B cell (primary cell): ENCODE measurements at regions not wholly inside any gene's neighbourhood (a gene's known extent, or its start where the extent isn't known, plus 50 kb on each side); places are given as distances from the start of the nearest gene placed in this dataset.

Source experiments
- ATAC-seq: fragments of 200-7000 bp; cut with Tn5 transposase; one replicate; pipeline ENCODE4 v1.10.0; 2021; ENCODE audit warnings: low read depth, mild to moderate bottlenecking, moderate number of reproducible peaks, moderate library complexity
- CTCF ChIA-PET: fragments of 350-600 bp; sonication (Branson Sonifier 250); formaldehyde crosslinking; loops from one replicate; lab custom pipeline; 2021; ENCODE audit warnings: antibody characterized with exemption, inconsistent platforms; lab: Charles Lee
- POLR2A ChIA-PET: fragments of 350-600 bp; sonication (Branson Sonifier 250); formaldehyde crosslinking; loops from one replicate; lab custom pipeline; 2021; ENCODE audit warnings: antibody characterized with exemption; lab: Charles Lee
- DNase-seq: peaks from one replicate; pipeline ENCODE4 v3.0.0; 2013
- H2AFZ ChIP-seq: 2 replicates; pipeline ENCODE4 v1.6.1; 2012; ENCODE audit warnings: mild to moderate bottlenecking, low read depth, low read length; ENCODE audit not compliant: insufficient read depth, poor library complexity, severe bottlenecking
- H3K27ac ChIP-seq, 2 donors: 1 replicate in 1 of 2; 2 replicates in 1 of 2; pipeline ENCODE4 v1.5.1; 2012 to 2013; ENCODE audit warnings: low read length in 2 of 2, mild to moderate bottlenecking in 2 of 2, moderate library complexity in 1 of 2
- H3K27me3 ChIP-seq, 4 experiments: fragments of 200-600 bp in 1 of 4; sonication (generic) in 1 of 4; replicated peaks in 1 of 4; 1 replicate in 2 of 4; 2 replicates in 2 of 4; pipeline versions ENCODE4 v1.6.1 to v1.7.0; 2013 to 2016; ENCODE audit warnings: low read length in 3 of 4, mild to moderate bottlenecking in 2 of 4, mixed read lengths in 1 of 4, moderate library complexity in 1 of 4; ENCODE audit not compliant: insufficient read depth in 4 of 4, control insufficient read depth in 3 of 4; ENCODE audit errors: control extremely low read depth in 1 of 4
- H3K36me3 ChIP-seq, 2 experiments: replicated peaks in 1 of 2; 1 replicate in 1 of 2; 2 replicates in 1 of 2; pipeline versions ENCODE4 v1.6.1 to v1.7.1; 2013; ENCODE audit warnings: low read length in 1 of 2; ENCODE audit not compliant: insufficient read depth in 2 of 2, control insufficient read depth in 1 of 2; ENCODE audit errors: control extremely low read depth in 1 of 2, extremely low read depth in 1 of 2
- H3K4me1 ChIP-seq, 2 donors: fragments of 200-600 bp in 1 of 2; sonication (generic) in 1 of 2; 1 replicate in 1 of 2; 2 replicates in 1 of 2; pipeline versions ENCODE4 v1.5.1 to v1.6.1; 2013 to 2017; ENCODE audit warnings: low read length in 2 of 2; ENCODE audit not compliant: control insufficient read depth in 2 of 2, insufficient read depth in 2 of 2
- H3K4me2 ChIP-seq: replicated peaks from 2 replicates; pipeline ENCODE3; 2012; ENCODE audit warnings: mild to moderate bottlenecking, low read depth, low read length; ENCODE audit not compliant: poor library complexity, severe bottlenecking
- H3K4me3 ChIP-seq, 5 experiments: fragments of 200-600 bp in 1 of 5; sonication (generic) in 1 of 5; 1 replicate in 3 of 5; 2 replicates in 2 of 5; pipeline versions ENCODE4 v1.5.1 to v1.7.0; 2011 to 2016; ENCODE audit warnings: low read length in 4 of 5, mild to moderate bottlenecking in 4 of 5, low read depth in 2 of 5, control low read depth in 1 of 5, moderate library complexity in 1 of 5; ENCODE audit not compliant: insufficient read depth in 1 of 5; ENCODE audit errors: control extremely low read depth in 1 of 5, extremely low read depth in 1 of 5
- H3K79me2 ChIP-seq: fragments of 200-600 bp; sonication (generic); one replicate; pipeline ENCODE4 v1.6.0; 2016; ENCODE audit warnings: low read length; ENCODE audit not compliant: control insufficient read depth, insufficient read depth
- H3K9ac ChIP-seq: fragments of 200-600 bp; sonication (generic); 2 replicates; pipeline ENCODE4 v1.6.1; 2017; ENCODE audit warnings: mild to moderate bottlenecking, low read length, moderate library complexity
- H3K9me3 ChIP-seq, 3 donors: one replicate each; pipeline versions ENCODE4 v1.6.1 to v1.7.1; 2013; ENCODE audit warnings: low read length in 2 of 3; ENCODE audit not compliant: control insufficient read depth in 2 of 3, insufficient read depth in 1 of 3; ENCODE audit errors: control extremely low read depth in 1 of 3
- H4K20me1 ChIP-seq: 2 replicates; pipeline ENCODE4 v1.6.0; 2012; ENCODE audit warnings: mild to moderate bottlenecking, low read length; ENCODE audit not compliant: insufficient read depth, control insufficient read depth, poor library complexity, severe bottlenecking
- H3K27ac Mint-ChIP-seq: one replicate; pipeline ENCODE4 v1.8.0; 2021; ENCODE audit warnings: mixed read lengths
- H3K27me3 Mint-ChIP-seq: one replicate; pipeline ENCODE4 v1.8.0; 2021; ENCODE audit warnings: mixed read lengths
- H3K4me1 Mint-ChIP-seq: one replicate; pipeline ENCODE4 v1.8.0; 2021; ENCODE audit warnings: mixed read lengths
- H3K4me3 Mint-ChIP-seq: one replicate; pipeline ENCODE4 v1.8.0; 2021; ENCODE audit warnings: mixed read lengths
- H3K9me3 Mint-ChIP-seq: one replicate; pipeline ENCODE4 v1.8.0; 2022; ENCODE audit warnings: mixed read lengths; ENCODE audit not compliant: insufficient read depth
- CTCF ChIP-seq: fragments of 200-600 bp; IDR thresholded peaks from one replicate; pipeline ENCODE4 v1.8.0; 2022; ENCODE audit warnings: antibody characterized with exemption, mild to moderate bottlenecking
- EZH2 ChIP-seq: IDR thresholded peaks from 2 replicates; pipeline ENCODE4 v1.6.1; 2012; ENCODE audit warnings: borderline replicate concordance, low read depth, mild to moderate bottlenecking, moderate library complexity, low read length; ENCODE audit not compliant: insufficient read depth, poor library complexity, severe bottlenecking
- WGBS: methylation state at CpG from one replicate; pipeline ENCODE4 v1.1.5; 2013; ENCODE audit warnings: missing lambda C conversion rate; ENCODE audit not compliant: insufficient coverage; 5-methylcytosine and 5-hydroxymethylcytosine counted together
- intact Hi-C: fragments of 100-400 bp; cut with micrococcal nuclease; formaldehyde crosslinking; loops from one replicate; pipeline ENCODE4 v1.10.0; 2022

GRCh38 chr14:36055681-36056225 is 120.8 kb downstream of the PTCSC3 start:
- Mint-ChIP-seq H3K27me3 (peaks cover 3% of the 10 kb centered on the region), H3K4me1 (no peaks in the 10 kb centered on the region), H3K9me3 (no peaks in the 10 kb centered on the region), H3K4me3 (no peak overlapping the region), H3K27ac (no peak overlapping the region)
- CTCF ChIA-PET, result no interaction called here
- no peaks in the 10 kb centered on the region for H3K4me1 ChIP-seq
- H3K36me3 ChIP-seq, result no peaks in the 10 kb centered on the region
- H3K27ac ChIP-seq, result no peak overlapping the region
- TF ChIP-seq CTCF (no peak), EZH2 (no peak)
- no peaks in the 10 kb centered on the region for H3K9me3 ChIP-seq
- H3K79me2 ChIP-seq, result no peaks in the 10 kb centered on the region
- no peak overlapping the region for H3K4me3 ChIP-seq
- ATAC-seq, result no peak
- DNase-seq, result no peak
- intact Hi-C loops, result no loop called here
- H3K4me2 ChIP-seq, result no peak overlapping the region
- POLR2A ChIA-PET, result no interaction called here
- H2AFZ ChIP-seq, result no peak overlapping the region
- no peaks in the 10 kb centered on the region for H4K20me1 ChIP-seq
- H3K9ac ChIP-seq, result no peak overlapping the region
- peaks cover 0 to 3% (median 0%) of the 10 kb centered on the region in 4 experiments for H3K27me3 ChIP-seq
- WGBS, result 79% methylated on average over 2 of the region's 3 CpGs

DNA sequence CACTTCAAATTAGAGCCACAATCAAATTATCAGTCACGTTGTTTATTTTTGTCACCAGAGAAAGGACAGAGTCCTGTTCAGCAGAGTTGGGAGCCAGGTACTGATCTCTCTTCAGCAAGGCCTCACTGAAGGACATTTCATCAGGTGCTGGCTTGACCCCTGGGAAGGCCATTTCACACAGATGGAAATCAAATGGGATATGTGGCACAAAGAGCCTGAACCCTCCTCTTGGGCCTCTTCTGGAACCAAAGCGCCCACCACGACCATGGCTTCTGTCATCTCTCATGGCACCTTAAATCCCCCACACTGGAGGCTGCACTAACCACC is 121.5 kb downstream of the PTCSC3 start:
- Histone ChIP-seq H3K4me3 (no peak overlapping the region), H3K27me3 (peaks cover 0 to 3% (median 0%) of the 10 kb centered on the region in 4 experiments), H3K4me1 (no peaks in the 10 kb centered on the region), H3K4me2 (no peak overlapping the region), H4K20me1 (no peaks in the 10 kb centered on the region), H3K79me2 (no peaks in the 10 kb centered on the region), H3K36me3 (no peaks in the 10 kb centered on the region), H3K9ac (no peak overlapping the region), H3K27ac (no peak overlapping the region), H3K9me3 (no peaks in the 10 kb centered on the region), H2AFZ (no peak overlapping the region)
- H3K9me3 Mint-ChIP-seq, result no peaks in the 10 kb centered on the region
- TF ChIP-seq EZH2 (no peak), CTCF (no peak)
- peaks cover 3% of the 10 kb centered on the region for H3K27me3 Mint-ChIP-seq
- POLR2A ChIA-PET, result no interaction called here
- 77% methylated on average over 3 of the region's 3 CpGs for WGBS
- no peak for ATAC-seq
- H3K27ac Mint-ChIP-seq, result no peak overlapping the region
- CTCF ChIA-PET, result no interaction called here
- no peaks in the 10 kb centered on the region for H3K4me1 Mint-ChIP-seq
- intact Hi-C loops, result no loop called here
- no peak for DNase-seq
- H3K4me3 Mint-ChIP-seq, result no peak overlapping the region
